Fibroblast of skin of right biceps (primary cell): ENCODE measurements at regions not wholly inside any gene's neighbourhood (a gene's known extent, or its start where the extent isn't known, plus 50 kb on each side); places are given as distances from the start of the nearest gene placed in this dataset.
"Not testable (repeated sequence)": the region's sequence is repeated elsewhere in the genome, so short reads cannot be mapped to it uniquely, and the experiment has no call there.

Experiments used
- DNase-seq: peaks from one replicate; pipeline ENCODE4 v3.0.0-alpha.2; 2013

DNA sequence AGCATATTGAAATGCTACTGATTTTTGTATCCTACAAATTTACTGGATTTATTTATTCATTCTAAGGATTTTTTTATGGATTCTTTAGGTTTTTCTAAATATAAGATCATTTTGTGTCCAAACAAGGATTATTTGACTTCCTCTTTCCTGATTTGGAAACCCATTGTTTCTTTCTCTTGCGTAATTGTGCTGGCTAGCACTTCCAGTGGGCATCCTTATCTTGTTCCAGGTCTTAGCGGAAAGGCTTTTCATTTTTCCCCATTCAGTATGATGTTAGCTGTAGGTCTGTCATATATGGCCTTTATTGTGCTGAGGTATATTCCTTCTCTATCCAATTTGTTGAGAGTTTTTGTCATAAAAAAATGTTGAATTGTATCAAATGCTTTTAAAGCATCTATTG is 57.2 kb upstream of the RHOJ start:
- DNase-seq: no peak

GRCh38 chr14:63134801-63135200 is 69.4 kb upstream of the RHOJ start:
- DNase-seq: peak; percentile 7

DNA sequence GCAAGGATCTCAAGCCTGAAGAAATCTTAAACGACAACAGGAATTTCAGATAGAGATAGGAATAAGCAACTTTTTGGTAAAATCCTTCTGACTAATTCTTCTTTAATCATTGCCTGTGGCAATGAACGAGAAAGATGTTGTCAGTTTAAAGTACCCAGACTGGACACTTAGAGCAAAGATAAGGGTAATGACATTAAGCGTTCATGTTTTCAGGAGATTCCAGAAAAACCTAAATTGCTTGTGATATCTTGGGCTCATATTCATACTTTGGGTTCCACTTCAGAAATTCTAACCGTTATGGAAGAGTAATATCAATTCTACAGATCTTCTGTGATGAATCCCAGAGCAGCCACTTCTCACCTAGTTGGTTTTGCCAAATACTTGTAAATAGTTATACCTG is 73.7 kb upstream of the RHOJ start:
- no peak for DNase-seq

DNA sequence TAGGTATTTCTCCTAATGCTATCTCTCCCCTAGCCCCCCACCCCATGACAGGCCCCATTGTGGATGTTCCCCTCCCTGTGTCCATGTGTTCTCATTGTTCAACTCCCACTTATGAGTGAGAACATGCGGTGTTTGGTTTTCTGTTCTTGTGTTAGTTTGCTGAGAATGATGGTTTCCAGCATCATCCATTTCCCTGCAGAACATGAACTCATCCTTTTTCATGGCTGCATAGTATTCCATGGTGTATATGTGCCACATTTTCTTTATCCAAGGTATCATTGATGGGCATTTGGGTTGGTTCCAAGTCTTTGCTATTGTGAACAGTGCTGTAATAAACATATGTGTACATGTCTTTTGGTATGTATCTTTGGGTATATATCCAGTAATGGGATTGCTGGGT is 61.2 kb upstream of the KCNH5 start:
- not testable (repeated sequence) for DNase-seq

DNA sequence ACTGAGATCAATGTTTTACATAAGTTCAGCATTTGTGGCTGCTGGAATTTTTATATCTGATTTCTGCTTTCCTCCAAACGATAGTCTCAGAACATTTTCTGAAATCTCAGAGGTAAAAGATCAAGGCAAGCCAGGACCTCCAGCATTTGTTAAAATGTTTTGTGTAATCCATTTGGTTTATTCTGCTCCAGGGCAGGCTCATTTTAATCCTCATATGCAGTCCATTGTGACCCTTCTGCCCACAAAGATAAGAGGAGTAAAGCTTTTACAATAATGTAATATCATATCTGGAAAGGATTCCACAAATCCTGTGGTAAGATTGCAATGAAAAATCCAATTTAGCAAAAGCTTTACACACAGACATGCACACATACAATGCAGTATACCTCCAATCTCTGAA is 55.3 kb upstream of the KCNH5 start:
- no peak for DNase-seq

- no peak for DNase-seq
These were observed 50.9 kb upstream of the KCNH5 start for GRCh38 chr14:63096186-63096585.
